WERI-Rb-1 (cell line): ENCODE measurements at regions not wholly inside any gene's neighbourhood (a gene's known extent, or its start where the extent isn't known, plus 50 kb on each side); places are given as distances from the start of the nearest gene placed in this dataset.

Experiments
- DNase-seq: peaks from one replicate; pipeline ENCODE4 v3.0.0-alpha.2; 2020
- H3K27ac ChIP-seq: fragments of 250-450 bp; sonication (Bioruptor Pico); 2 replicates; pipeline ENCODE4 v1.5.1; 2020; ENCODE audit warnings: mild to moderate bottlenecking, moderate library complexity
- H3K27me3 ChIP-seq: fragments of 250-450 bp; sonication (Bioruptor Pico); 2 replicates; pipeline ENCODE4 v1.5.1; 2021; ENCODE audit warnings: mild to moderate bottlenecking, low read depth, moderate library complexity; ENCODE audit not compliant: insufficient read depth, severe bottlenecking
- H3K36me3 ChIP-seq: fragments of 250-450 bp; sonication (Bioruptor Pico); 2 replicates; pipeline ENCODE4 v1.5.1; 2020; ENCODE audit warnings: mild to moderate bottlenecking, moderate library complexity
- H3K4me3 ChIP-seq: 2 replicates; pipeline ENCODE4 v1.5.1; 2011; ENCODE audit warnings: low read depth, mild to moderate bottlenecking, control low read depth, low read length
- H3K9me3 ChIP-seq: fragments of 250-450 bp; sonication (Bioruptor Pico); 2 replicates; pipeline ENCODE4 v1.5.1; 2021; ENCODE audit warnings: mild to moderate bottlenecking, moderate library complexity; ENCODE audit not compliant: severe bottlenecking
- TF ChIP-seq, protein P1 (sequence below): IDR thresholded peaks from 2 replicates; pipeline ENCODE4 v1.5.1; 2011; ENCODE audit warnings: low read depth, mild to moderate bottlenecking, control low read depth, inconsistent platforms, low read length

DNA sequence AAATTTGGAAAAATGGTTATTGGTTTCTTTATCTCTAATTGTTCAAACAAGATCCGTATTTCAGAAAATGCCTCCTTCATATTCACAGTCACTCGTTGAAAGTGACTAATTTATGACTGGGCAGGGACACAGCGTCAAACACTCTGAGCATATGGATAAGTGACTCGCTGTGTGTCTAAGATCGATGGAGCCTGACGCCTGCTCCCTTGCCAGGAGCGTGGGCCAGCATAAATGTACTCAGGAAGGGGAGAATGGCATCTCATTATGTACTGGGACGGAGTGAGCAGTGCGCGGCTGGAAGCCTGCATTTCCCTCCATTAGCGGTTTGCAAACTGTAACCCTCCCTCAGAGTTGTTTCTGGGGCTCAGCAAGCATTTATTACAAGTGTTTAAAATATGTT, 79.8 kb upstream of the CAST start:
- Histone ChIP-seq H3K27me3 (no peaks in the 10 kb centered on the region), H3K9me3 (no peaks in the 10 kb centered on the region), H3K4me3 (no peak overlapping the region), H3K27ac (no peak overlapping the region), H3K36me3 (no peaks in the 10 kb centered on the region)
- no peak for DNase-seq
- TF ChIP-seq, protein P1, sequence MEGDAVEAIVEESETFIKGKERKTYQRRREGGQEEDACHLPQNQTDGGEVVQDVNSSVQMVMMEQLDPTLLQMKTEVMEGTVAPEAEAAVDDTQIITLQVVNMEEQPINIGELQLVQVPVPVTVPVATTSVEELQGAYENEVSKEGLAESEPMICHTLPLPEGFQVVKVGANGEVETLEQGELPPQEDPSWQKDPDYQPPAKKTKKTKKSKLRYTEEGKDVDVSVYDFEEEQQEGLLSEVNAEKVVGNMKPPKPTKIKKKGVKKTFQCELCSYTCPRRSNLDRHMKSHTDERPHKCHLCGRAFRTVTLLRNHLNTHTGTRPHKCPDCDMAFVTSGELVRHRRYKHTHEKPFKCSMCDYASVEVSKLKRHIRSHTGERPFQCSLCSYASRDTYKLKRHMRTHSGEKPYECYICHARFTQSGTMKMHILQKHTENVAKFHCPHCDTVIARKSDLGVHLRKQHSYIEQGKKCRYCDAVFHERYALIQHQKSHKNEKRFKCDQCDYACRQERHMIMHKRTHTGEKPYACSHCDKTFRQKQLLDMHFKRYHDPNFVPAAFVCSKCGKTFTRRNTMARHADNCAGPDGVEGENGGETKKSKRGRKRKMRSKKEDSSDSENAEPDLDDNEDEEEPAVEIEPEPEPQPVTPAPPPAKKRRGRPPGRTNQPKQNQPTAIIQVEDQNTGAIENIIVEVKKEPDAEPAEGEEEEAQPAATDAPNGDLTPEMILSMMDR = no peak

DNA sequence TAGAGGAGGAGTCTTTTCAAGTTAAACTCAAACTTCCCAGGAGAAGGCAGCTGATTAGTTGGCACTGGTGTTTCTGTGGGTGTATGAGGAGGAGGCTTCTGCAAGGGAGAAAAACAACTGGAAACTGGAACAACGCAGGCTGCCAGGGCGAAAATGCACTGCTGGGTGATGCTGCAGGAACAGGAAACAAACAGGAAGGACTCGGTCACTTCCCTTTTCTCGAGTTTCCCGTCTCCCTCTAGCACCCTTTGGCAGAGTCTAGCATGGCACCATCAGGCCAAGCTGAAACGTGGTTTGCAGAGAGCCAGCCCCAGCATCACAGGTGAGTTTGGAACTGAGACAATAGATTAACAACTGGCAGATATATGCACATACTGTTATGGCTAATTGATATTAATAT, 77.5 kb upstream of the CAST start:
- no peak overlapping the region for H3K4me3 ChIP-seq
- DNase-seq = no peak
- TF ChIP-seq, protein P1 = no peak
- H3K9me3 ChIP-seq = no peaks in the 10 kb centered on the region
- H3K27ac ChIP-seq = no peak overlapping the region
- no peaks in the 10 kb centered on the region for H3K27me3 ChIP-seq
- H3K36me3 ChIP-seq = no peaks in the 10 kb centered on the region

DNA sequence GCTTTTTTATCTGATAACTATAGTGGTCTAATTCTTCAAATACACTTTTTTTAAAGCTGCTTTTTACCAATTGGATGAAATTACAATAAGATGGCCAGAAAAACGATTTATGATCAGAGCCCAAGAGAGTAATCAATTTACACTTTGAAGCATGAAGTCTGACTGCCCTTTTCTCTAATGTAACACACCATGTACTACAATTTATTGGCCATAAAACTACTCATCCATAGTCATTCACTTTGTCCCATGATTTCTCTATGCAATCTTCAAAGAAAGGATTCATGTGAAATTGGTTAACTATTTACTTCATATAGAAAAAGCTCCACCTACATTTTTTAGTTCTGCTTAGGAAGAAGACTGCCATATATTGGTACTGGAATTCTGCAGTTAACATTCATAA, 73.6 kb upstream of the CAST start:
- no peaks in the 10 kb centered on the region for H3K36me3 ChIP-seq
- H3K9me3 ChIP-seq = no peaks in the 10 kb centered on the region
- H3K4me3 ChIP-seq = no peak overlapping the region
- DNase-seq = no peak
- no peaks in the 10 kb centered on the region for H3K27me3 ChIP-seq
- TF ChIP-seq, protein P1 = no peak
- H3K27ac ChIP-seq = no peak overlapping the region

DNA sequence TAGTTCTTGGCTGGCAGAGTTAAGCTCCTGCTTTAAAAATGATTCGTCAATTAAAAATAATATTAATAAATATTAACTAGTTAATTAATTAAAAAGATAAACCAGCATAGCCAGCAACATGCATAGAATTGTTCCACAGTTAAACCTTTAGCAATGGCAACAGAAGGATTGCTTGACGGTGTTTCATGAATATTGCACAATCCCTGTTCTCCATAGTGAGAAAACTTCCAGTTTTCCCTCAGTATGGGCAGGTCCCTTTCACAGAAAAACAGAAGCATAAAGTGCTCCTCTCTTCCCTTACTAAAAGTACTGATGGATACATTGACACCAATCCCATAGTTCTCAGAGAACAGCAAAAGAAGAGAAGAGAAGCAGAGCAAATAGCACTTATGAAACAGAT, 71.4 kb upstream of the CAST start:
- H3K4me3 ChIP-seq = no peak overlapping the region
- H3K27ac ChIP-seq = no peak overlapping the region
- no peaks in the 10 kb centered on the region for H3K36me3 ChIP-seq
- no peak for DNase-seq
- TF ChIP-seq, protein P1 = no peak
- no peaks in the 10 kb centered on the region for H3K27me3 ChIP-seq
- H3K9me3 ChIP-seq = no peaks in the 10 kb centered on the region

DNA sequence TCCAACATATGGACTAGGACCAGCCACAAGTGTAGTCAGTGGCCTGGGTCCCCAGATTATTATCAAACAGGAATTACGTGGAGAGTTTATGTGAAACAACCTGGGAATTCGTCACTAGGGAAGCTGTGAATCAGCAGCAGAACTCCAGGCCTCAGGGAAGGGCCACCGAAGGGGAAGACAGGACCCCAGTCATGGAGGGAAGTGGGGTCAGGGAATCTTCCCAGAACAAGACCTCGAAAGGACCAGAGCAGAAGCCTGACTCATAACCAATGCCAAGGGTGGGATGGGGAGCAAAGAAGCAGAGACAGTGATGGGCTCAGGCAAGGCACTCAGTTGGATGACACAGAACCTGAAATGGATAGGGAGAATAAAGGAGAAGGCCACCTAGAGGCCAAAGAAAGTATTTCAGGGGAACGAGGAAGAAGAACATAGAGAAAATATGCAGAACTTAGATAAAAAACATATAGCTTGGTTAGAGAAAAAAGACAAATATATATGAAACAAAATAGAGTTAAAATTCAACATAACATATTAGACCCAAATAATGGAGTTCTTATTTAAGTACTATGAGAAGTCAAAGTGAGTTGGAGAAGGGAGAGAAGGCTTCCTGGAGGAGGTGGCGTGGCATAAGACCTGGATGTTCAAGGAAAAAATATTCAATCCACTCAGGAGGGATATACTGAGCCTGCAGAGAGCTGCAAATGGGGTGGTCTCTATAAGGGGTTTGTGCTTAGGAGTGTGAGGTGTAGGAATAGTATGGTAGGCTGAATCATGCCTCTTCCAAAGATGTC, 66.7 kb upstream of the CAST start:
- H3K27me3 ChIP-seq = no peaks in the 10 kb centered on the region
- no peaks in the 10 kb centered on the region for H3K36me3 ChIP-seq
- H3K27ac ChIP-seq = no peak overlapping the region
- TF ChIP-seq, protein P1 = 0 out of 2 replicates have a peak, but pooled peaks have one; percentile 14
- no peak for DNase-seq
- H3K4me3 ChIP-seq = no peak overlapping the region
- H3K9me3 ChIP-seq = no peaks in the 10 kb centered on the region

DNA sequence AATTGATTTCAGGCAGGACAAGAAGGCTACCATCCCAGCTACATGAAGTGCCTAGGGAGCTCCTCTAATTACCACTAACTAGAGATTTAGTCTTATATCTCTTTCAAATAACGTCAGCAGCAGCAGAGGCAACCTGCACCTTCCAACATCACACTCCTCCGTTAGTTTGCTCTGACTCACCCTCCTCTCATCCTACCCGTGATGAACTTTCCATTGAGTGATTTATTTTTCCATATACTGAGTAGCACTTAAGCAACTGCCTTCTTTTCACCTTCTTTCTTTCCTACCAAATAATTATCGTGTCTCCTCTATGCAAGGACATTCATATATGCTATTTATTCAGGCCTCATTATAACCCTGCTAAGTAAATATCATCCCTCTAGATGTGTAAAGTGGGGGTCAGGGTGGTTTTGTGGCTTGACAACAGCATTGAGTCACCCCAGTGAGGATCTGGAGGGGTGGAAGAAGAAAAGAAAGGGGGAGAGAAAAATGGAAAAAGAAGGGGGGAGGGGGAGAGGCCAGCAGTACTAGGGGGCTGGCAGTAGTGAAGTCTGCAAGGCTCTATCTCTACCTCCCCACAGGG, 64.6 kb upstream of the CAST start:
- DNase-seq = no peak
- no peak overlapping the region for H3K4me3 ChIP-seq
- no peak overlapping the region for H3K27ac ChIP-seq
- no peaks in the 10 kb centered on the region for H3K36me3 ChIP-seq
- no peaks in the 10 kb centered on the region for H3K27me3 ChIP-seq
- TF ChIP-seq, protein P1 = no peak
- H3K9me3 ChIP-seq = no peaks in the 10 kb centered on the region
